NCI-H526 (cell line): ENCODE measurements at regions not wholly inside any gene's neighbourhood (a gene's known extent, or its start where the extent isn't known, plus 50 kb on each side); places are given as distances from the start of the nearest gene placed in this dataset.

Experiments used
- DNase-seq, 2 experiments: peaks; one replicate each; lab custom pipeline; 2025; lab: John Stamatoyannopoulos, UW

GRCh38 chr21:31409831-31410487 lies 65.9 kb upstream of the TIAM1 start:
- DNase-seq = no peak

GRCh38 chr21:31408301-31409088 lies 64.4 kb upstream of the TIAM1 start:
- DNase-seq = no peak

GRCh38 chr21:31406510-31406909 lies 62.4 kb upstream of the TIAM1 start:
- DNase-seq = no peak

- no peak for DNase-seq
Measured at GRCh38 chr21:31405604-31406003, 61.5 kb upstream of the TIAM1 start.

GRCh38 chr21:31403596-31404333 lies 59.7 kb upstream of the TIAM1 start:
- DNase-seq = no peak

GRCh38 chr21:31399591-31399990 lies 55.5 kb upstream of the TIAM1 start:
- DNase-seq = no peak

GRCh38 chr21:31398574-31398973 lies 54.5 kb upstream of the TIAM1 start:
- no peak for DNase-seq

- DNase-seq = no peak
Measured at GRCh38 chr21:31397939-31398338, 53.9 kb upstream of the TIAM1 start.

GRCh38 chr21:31397515-31397926 lies 53.5 kb upstream of the TIAM1 start:
- peak; percentile 86 for DNase-seq

- DNase-seq = no peak
Measured at GRCh38 chr21:31397030-31397429, 53.0 kb upstream of the TIAM1 start.

- DNase-seq = no peak
Measured at GRCh38 chr21:31396399-31396798, 52.3 kb upstream of the TIAM1 start.

- DNase-seq = no peak
Measured at GRCh38 chr21:31395791-31396190, 51.7 kb upstream of the TIAM1 start.

- no peak for DNase-seq
Measured at GRCh38 chr21:31395268-31395667, 51.2 kb upstream of the TIAM1 start.

GRCh38 chr21:31394309-31394708 lies 50.2 kb upstream of the TIAM1 start:
- DNase-seq = no peak
